Spleen (tissue), 7 donors: ENCODE measurements at regions not wholly inside any gene's neighbourhood (a gene's known extent, or its start where the extent isn't known, plus 50 kb on each side); places are given as distances from the start of the nearest gene placed in this dataset.

ENCODE experiments used
- POLR2A ChIP-seq, 3 donors: fragments of 450-650 bp; IDR thresholded peaks; one replicate each; pipeline ENCODE4 v1.5.1; 2017; ENCODE audit warnings: antibody characterized with exemption in 3 of 3, mild to moderate bottlenecking in 1 of 3
- POLR2AphosphoS5 ChIP-seq, 3 donors: sonication (generic); formaldehyde crosslinking; IDR thresholded peaks; one replicate each; pipeline ENCODE4 v1.5.1; 2017; ENCODE audit warnings: antibody characterized with exemption in 3 of 3
- TF ChIP-seq, protein P1 (sequence below), 11 experiments: fragments of 200-600 bp in 7 of 11; fragments of 450-650 bp in 4 of 11; sonication (generic) in 4 of 11; IDR thresholded peaks in 8 of 11; conservative IDR thresholded peaks in 3 of 11; 1 replicate in 7 of 11; 2 replicates in 4 of 11; pipeline versions ENCODE4 v1.4.0 to v1.8.0; 2016 to 2021; ENCODE audit warnings: antibody characterized with exemption in 11 of 11, inconsistent platforms in 4 of 11, mild to moderate bottlenecking in 1 of 11
- donor health status: DM: no; HTN: no; CAD: no; lungs with moderate emphysema.
- donor health status: DM: no; HTN: no; CAD: no.
- donor health status: DM: no; HTN: no; CAD: no.

DNA sequence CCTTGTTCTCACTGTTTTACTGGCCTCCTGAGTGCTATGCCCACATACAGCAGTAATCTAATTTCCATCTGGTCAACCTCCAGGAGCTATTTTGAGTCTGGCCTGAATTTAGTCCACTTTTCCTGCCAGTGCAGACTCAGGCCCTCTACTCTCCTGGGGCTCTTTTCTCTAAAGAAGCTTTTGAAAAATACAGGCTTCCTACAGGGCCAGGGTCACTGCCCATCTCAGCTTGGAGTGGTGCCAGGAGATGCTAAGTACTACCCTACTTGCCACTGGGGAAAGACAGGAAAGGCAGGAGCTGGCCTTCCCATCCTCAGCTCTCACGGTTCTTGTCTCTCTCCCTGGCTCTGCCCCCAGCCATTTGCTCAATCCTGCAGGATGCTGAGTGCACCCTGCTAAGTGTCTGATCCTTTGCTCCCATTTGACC is 101.7 kb upstream of the SERP2 start:
- TF ChIP-seq, protein P1, sequence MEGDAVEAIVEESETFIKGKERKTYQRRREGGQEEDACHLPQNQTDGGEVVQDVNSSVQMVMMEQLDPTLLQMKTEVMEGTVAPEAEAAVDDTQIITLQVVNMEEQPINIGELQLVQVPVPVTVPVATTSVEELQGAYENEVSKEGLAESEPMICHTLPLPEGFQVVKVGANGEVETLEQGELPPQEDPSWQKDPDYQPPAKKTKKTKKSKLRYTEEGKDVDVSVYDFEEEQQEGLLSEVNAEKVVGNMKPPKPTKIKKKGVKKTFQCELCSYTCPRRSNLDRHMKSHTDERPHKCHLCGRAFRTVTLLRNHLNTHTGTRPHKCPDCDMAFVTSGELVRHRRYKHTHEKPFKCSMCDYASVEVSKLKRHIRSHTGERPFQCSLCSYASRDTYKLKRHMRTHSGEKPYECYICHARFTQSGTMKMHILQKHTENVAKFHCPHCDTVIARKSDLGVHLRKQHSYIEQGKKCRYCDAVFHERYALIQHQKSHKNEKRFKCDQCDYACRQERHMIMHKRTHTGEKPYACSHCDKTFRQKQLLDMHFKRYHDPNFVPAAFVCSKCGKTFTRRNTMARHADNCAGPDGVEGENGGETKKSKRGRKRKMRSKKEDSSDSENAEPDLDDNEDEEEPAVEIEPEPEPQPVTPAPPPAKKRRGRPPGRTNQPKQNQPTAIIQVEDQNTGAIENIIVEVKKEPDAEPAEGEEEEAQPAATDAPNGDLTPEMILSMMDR (IDR thresholded peaks at IDR 0.05 in 8 of 11, conservative IDR thresholded peaks at IDR 0.05 in 3 of 11): no peak
- TF ChIP-seq POLR2A (IDR thresholded peaks at IDR 0.05): no peak
- TF ChIP-seq POLR2AphosphoS5 (IDR thresholded peaks at IDR 0.05): no peak
